NCI-H2107 (cell line): ENCODE measurements at regions not wholly inside any gene's neighbourhood (a gene's known extent, or its start where the extent isn't known, plus 50 kb on each side); places are given as distances from the start of the nearest gene placed in this dataset.

Experiments
- DNase-seq: peaks from one replicate; lab custom pipeline; 2025; lab: John Stamatoyannopoulos, UW

- no peak for DNase-seq
Measured at GRCh38 chr4:62896721-62897120, 1512.5 kb downstream of the TECRL start.

- DNase-seq: no peak
Measured at GRCh38 chr4:62881901-62882300, 1527.3 kb downstream of the TECRL start.

GRCh38 chr4:62881210-62881609 is 1528.0 kb downstream of the TECRL start:
- DNase-seq: no peak

GRCh38 chr4:62872856-62873255 is 1536.4 kb downstream of the TECRL start:
- DNase-seq: no peak

- no peak for DNase-seq
Measured at GRCh38 chr4:62871078-62871477, 1538.2 kb downstream of the TECRL start.

- no peak for DNase-seq
Measured at GRCh38 chr4:62870451-62870850, 1538.8 kb downstream of the TECRL start.

- no peak for DNase-seq
Measured at GRCh38 chr4:62865261-62865660, 1544.0 kb downstream of the TECRL start.

- DNase-seq: no peak
Measured at GRCh38 chr4:62849696-62850095, 1559.6 kb downstream of the TECRL start.

GRCh38 chr4:62835631-62836030 is 1573.6 kb downstream of the TECRL start:
- DNase-seq: no peak

- DNase-seq: no peak
Measured at GRCh38 chr4:62822306-62822705, 1586.9 kb downstream of the TECRL start.

GRCh38 chr4:62816566-62816965 is 1592.7 kb downstream of the TECRL start:
- no peak for DNase-seq

GRCh38 chr4:62814510-62815047 is 1594.7 kb downstream of the TECRL start:
- DNase-seq: no peak

GRCh38 chr4:62806816-62807215 is 1602.4 kb downstream of the TECRL start:
- DNase-seq: no peak

GRCh38 chr4:62804075-62804474 is 1603.9 kb downstream of the ADGRL3 start:
- no peak for DNase-seq

GRCh38 chr4:62797221-62797620 is 1597.1 kb downstream of the ADGRL3 start:
- DNase-seq: no peak

- no peak for DNase-seq
Measured at GRCh38 chr4:62791386-62791785, 1591.3 kb downstream of the ADGRL3 start.

GRCh38 chr4:62771983-62772557 is 1571.9 kb downstream of the ADGRL3 start:
- no peak for DNase-seq

GRCh38 chr4:62740296-62740695 is 1540.2 kb downstream of the ADGRL3 start:
- no peak for DNase-seq

GRCh38 chr4:62717154-62717553 is 1517.0 kb downstream of the ADGRL3 start:
- DNase-seq: no peak

- DNase-seq: no peak
Measured at GRCh38 chr4:62711575-62711974, 1511.4 kb downstream of the ADGRL3 start.

- peak; percentile 1 for DNase-seq
Measured at GRCh38 chr4:62709618-62710252, 1509.6 kb downstream of the ADGRL3 start.

- no peak for DNase-seq
Measured at GRCh38 chr4:62706423-62706822, 1506.3 kb downstream of the ADGRL3 start.

- no peak for DNase-seq
Measured at GRCh38 chr4:62683799-62684566, 1483.9 kb downstream of the ADGRL3 start.
